ENCODE measurements at regions not wholly inside any gene's neighbourhood (a gene's known extent, or its start where the extent isn't known, plus 50 kb on each side); places are given as distances from the start of the nearest gene placed in this dataset.

GRCh38 chr3:106191211-106191610 is 322.4 kb upstream of the CBLB start:
- TF ChIP-seq ZNF462 (CRISPR knock-in tag; IDR thresholded peaks at IDR 0.05) (no peak), ZNF331 (CRISPR knock-in tag; IDR thresholded peaks at IDR 0.05; ENCODE audit: low read depth) (no peak), ETS1 (IDR thresholded peaks at IDR 0.05) (no peak), NANOG (IDR thresholded peaks at IDR 0.05; ENCODE audit: borderline replicate concordance) (no peak), REST (IDR thresholded peaks at IDR 0.05; ENCODE audit: unreplicated experiment) (no peak), POLR2AphosphoS5 (IDR thresholded peaks at IDR 0.05; ENCODE audit: low read depth) (no peak), CTCF (conservative IDR thresholded peaks at IDR 0.05; ENCODE audit: low read depth in 2 of 2) (no peak), EZH2phosphoT487 (IDR thresholded peaks at IDR 0.05; ENCODE audit: unreplicated experiment) (no peak), STAT1 (IDR thresholded peaks at IDR 0.05; ENCODE audit: unreplicated experiment) (no peak), JUNB (IDR thresholded peaks at IDR 0.05; ENCODE audit: unreplicated experiment) (no peak), ZNF114 (CRISPR knock-in tag; IDR thresholded peaks at IDR 0.05) (no peak), EZH2 (IDR thresholded peaks at IDR 0.05; ENCODE audit: low read depth, unreplicated experiment) (no peak)
- Mint-ChIP-seq H3K4me1 (peaks cover 18% of the 10 kb centered on the region), H3K36me3 (ENCODE audit: low read depth) (no peaks in the 10 kb centered on the region), H3K9me3 (no peaks in the 10 kb centered on the region), H3K27ac (no peak overlapping the region), H3K27me3 (ENCODE audit: insufficient read depth, low read depth, poor library complexity) (no peaks in the 10 kb centered on the region), H3K4me3 (no peak overlapping the region)
- H3K27ac ChIP-seq (ENCODE audit: low read depth), result no peak overlapping the region
- peaks cover 16% of the 10 kb centered on the region; the same call in 1 of the 2 replicates for H3K4me1 ChIP-seq (ENCODE audit: insufficient read depth)
- ATAC-seq, result no peak
- H4K20me1 ChIP-seq (replicated peaks; ENCODE audit: insufficient read depth), result no peaks in the 10 kb centered on the region
- H2AFZ ChIP-seq, result no peak overlapping the region
- H3K36me3 ChIP-seq (ENCODE audit: insufficient read depth), result no peaks in the 10 kb centered on the region
- no peaks in the 10 kb centered on the region for H3K79me2 ChIP-seq (replicated peaks; ENCODE audit: insufficient read depth)
- H3K9me2 ChIP-seq (ENCODE audit: insufficient read depth), result no peaks in the 10 kb centered on the region; the same call in 1 of the 2 replicates
- H3K4me2 ChIP-seq, result no peak overlapping the region
- no peaks in the 10 kb centered on the region for H3F3A ChIP-seq (replicated peaks; ENCODE audit: low read depth)
- no peak overlapping the region for H3K4me3 ChIP-seq
- no peaks in the 10 kb centered on the region for H3K27me3 ChIP-seq (ENCODE audit: insufficient read depth)
- no peak for DNase-seq (ENCODE audit: low spot score)

Measured in GM23338 (cell line).